ENCODE measurements at regions not wholly inside any gene's neighbourhood (a gene's known extent, or its start where the extent isn't known, plus 50 kb on each side); places are given as distances from the start of the nearest gene placed in this dataset.

DNA sequence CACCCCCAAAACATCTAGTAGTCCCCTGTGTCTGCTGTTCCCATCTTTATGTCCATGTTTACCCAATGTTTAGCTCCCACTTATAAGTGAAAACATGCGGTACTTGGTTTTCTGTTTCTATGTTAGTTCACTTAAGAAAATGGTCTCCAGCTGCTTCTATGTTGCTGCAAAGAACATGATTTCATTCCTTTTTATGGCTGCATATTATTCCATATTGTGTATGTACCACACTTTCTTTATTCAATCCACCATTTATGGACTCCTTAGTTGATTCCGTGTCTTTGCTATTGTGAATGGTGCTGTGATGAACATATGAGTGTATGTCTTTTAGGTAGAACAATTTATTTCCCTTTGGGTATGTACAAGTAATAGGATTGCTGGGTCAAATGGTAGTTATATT is 51.2 kb downstream of the GRK7 start:
- 93 to 97% methylated on average over 2 of the region's 2 CpGs for WGBS, 2 donors
- Histone ChIP-seq H3K27ac (no peak overlapping the region), H3K36me3 (ENCODE audit: low read depth, missing control alignments) (no peaks in the 10 kb centered on the region)

DNA sequence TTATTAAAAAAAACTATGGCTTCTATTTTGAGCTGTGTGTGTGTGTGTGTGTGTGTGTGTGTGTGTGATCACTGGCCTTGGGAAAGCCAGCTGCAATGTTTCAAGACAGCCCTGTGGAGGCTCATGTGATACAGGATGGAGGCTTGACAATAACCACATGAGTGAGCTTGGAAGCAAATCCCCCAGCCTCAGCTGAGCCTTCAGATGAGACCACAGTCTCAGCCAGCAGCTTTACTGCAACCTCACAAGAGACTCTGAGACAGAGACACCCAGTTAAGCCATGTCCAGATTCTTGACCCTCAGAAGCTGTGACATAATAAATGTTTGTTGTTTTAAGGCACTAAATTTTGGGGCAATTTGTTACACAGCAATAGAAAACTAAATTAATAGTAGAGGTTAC is 52.5 kb downstream of the GRK7 start:
- no peaks in the 10 kb centered on the region for H3K27me3 ChIP-seq
- H3K4me3 ChIP-seq: no peak overlapping the region
- no peaks in the 10 kb centered on the region for H3K4me1 ChIP-seq
- H3K36me3 ChIP-seq (ENCODE audit: low read depth, missing control alignments): no peaks in the 10 kb centered on the region
- no peak for DNase-seq
- H3K27ac ChIP-seq: no peak overlapping the region
- no peak for TF ChIP-seq POLR2A (IDR thresholded peaks at IDR 0.05)
- TF ChIP-seq, protein P1, sequence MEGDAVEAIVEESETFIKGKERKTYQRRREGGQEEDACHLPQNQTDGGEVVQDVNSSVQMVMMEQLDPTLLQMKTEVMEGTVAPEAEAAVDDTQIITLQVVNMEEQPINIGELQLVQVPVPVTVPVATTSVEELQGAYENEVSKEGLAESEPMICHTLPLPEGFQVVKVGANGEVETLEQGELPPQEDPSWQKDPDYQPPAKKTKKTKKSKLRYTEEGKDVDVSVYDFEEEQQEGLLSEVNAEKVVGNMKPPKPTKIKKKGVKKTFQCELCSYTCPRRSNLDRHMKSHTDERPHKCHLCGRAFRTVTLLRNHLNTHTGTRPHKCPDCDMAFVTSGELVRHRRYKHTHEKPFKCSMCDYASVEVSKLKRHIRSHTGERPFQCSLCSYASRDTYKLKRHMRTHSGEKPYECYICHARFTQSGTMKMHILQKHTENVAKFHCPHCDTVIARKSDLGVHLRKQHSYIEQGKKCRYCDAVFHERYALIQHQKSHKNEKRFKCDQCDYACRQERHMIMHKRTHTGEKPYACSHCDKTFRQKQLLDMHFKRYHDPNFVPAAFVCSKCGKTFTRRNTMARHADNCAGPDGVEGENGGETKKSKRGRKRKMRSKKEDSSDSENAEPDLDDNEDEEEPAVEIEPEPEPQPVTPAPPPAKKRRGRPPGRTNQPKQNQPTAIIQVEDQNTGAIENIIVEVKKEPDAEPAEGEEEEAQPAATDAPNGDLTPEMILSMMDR (IDR thresholded peaks at IDR 0.05): no peak
- H3K9me3 ChIP-seq: no peaks in the 10 kb centered on the region
- intact Hi-C loops (cut with DNase I; ENCODE audit: low total_unique reads): no loop called here

More for the DNA sequence above, 51.2 kb downstream of the GRK7 start:
- TF ChIP-seq POLR2A (IDR thresholded peaks at IDR 0.05): no peak
- TF ChIP-seq, protein P1 (IDR thresholded peaks at IDR 0.05): no peak
- Histone ChIP-seq H3K27me3 (no peaks in the 10 kb centered on the region), H3K4me1 (no peaks in the 10 kb centered on the region), H3K9me3 (no peaks in the 10 kb centered on the region), H3K4me3 (no peak overlapping the region)
- no peak for DNase-seq
- intact Hi-C loops (cut with DNase I; ENCODE audit: low total_unique reads): no loop called here

DNA sequence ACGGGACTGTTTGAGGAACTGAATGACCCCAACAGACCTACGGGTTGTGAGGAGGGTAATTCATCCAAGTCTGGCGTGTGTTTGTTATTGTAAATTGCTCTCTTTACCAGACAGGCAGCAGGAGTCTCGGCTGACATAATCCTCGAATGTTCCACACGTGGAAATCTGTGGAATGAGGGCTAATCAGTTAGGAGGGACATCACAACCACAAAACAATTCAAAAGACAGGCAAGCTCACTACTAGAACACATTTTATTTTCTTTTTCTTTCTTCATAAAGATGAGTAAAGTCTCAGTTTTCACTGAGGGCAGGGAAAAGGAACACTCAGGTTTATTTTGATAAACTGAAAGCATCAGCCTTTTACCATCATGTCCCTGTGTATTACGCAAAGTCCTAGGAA is 53.8 kb downstream of the GRK7 start:
- 37 to 54% methylated on average over 7 of the region's 7 CpGs for WGBS, 2 donors
- intact Hi-C loops (cut with DNase I; ENCODE audit: low total_unique reads): no loop called here
- no peak overlapping the region for H3K27ac ChIP-seq
- H3K4me1 ChIP-seq: no peaks in the 10 kb centered on the region
- H3K9me3 ChIP-seq: no peaks in the 10 kb centered on the region
- H3K4me3 ChIP-seq: no peak overlapping the region
- TF ChIP-seq, protein P1 (IDR thresholded peaks at IDR 0.05): no peak
- no peak for TF ChIP-seq POLR2A (IDR thresholded peaks at IDR 0.05)
- H3K36me3 ChIP-seq (ENCODE audit: low read depth, missing control alignments): no peaks in the 10 kb centered on the region
- no peak for DNase-seq
- no peaks in the 10 kb centered on the region for H3K27me3 ChIP-seq

GRCh38 chr3:141825216-141826011 is 51.0 kb upstream of the ATP1B3 start:
- intact Hi-C loops (cut with DNase I; ENCODE audit: low total_unique reads): no loop called here
- TF ChIP-seq POLR2A (IDR thresholded peaks at IDR 0.05): no peak
- TF ChIP-seq, protein P1 (IDR thresholded peaks at IDR 0.05): no peak

More at GRCh38 chr3:141825216-141826011, 51.0 kb upstream of the ATP1B3 start:
- DNase-seq: peak; percentile 20
- H3K4me1 ChIP-seq: no peaks in the 10 kb centered on the region
- H3K27ac ChIP-seq: no peak overlapping the region
- no peak overlapping the region for H3K4me3 ChIP-seq
- whole genome bisulfite sequencing, 2 donors: 76 to 83% methylated on average over 7 of the region's 7 CpGs
- no peaks in the 10 kb centered on the region for H3K27me3 ChIP-seq
- H3K36me3 ChIP-seq (ENCODE audit: low read depth, missing control alignments): no peaks in the 10 kb centered on the region
- H3K9me3 ChIP-seq: no peaks in the 10 kb centered on the region

Data from testis (tissue), 2 donors.